HG02943 (cell line): ENCODE measurements at regions not wholly inside any gene's neighbourhood (a gene's known extent, or its start where the extent isn't known, plus 50 kb on each side); places are given as distances from the start of the nearest gene placed in this dataset.

Experiments used
- ATAC-seq: cut with Tn5 transposase; IDR thresholded peaks from one replicate; pipeline ENCODE4 v1.9.1; 2021; ENCODE audit warnings: mild to moderate bottlenecking, low read depth, moderate library complexity; ENCODE audit not compliant: unreplicated experiment

DNA sequence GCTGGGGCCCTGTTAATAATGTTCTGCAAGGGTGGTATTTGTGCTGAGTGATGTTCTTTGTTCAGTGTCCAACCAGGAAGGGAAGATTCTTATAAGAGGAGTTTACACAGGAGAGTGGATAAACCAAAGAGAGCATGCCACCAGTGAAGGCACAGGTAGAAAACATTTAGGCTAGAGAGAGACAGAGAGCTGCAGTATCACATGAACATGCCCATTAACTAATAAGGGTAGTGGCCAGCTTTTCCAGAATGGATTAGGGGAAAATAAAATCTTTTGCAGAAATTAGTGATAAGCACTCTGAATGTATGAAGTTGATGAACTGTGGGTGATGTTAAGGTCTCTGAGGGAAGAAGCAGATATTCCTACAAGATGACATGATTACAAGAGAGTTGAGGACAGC, 54.1 kb upstream of the PRLR start:
- ATAC-seq = no peak

DNA sequence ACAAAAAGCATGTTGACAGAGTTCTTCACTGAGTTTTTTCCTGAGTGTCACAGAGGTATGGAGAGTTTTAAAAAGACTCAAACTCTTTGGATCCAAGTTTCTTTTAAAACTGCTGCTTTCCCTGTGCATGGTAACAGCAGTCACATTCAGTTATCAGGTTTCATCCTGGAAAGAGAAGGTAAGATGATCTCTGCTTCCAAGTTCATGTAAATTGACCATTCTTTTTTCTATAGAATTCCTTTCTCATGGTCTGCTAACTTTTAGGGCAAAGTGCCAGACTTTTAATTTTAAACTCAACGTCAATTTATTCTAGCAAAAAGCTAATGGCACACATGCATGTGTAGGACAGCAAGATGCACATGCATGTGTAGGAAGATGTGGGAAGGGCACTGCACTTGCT, 52.5 kb upstream of the PRLR start:
- no peak for ATAC-seq

DNA sequence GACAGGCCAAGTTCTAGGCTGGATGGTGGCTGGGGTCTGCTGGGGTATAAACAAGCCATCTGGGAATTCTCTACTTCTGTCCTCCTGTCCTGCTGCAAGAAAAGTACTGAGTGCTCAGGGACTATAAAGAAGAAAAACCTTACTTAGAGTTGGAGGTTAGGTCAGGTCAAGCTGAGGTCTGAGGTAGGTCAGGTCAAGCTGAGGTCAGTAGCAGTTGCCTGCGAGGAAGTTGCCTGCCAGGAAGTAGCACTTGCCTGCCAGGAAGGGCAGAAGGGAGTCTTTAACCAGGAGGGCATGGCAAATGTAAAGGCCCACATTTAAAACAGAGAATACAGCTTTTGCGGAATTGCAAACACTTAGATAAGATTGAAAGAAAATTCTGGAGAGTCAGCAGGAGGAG, 51.3 kb upstream of the PRLR start:
- ATAC-seq = no peak
